HG03354 (cell line): ENCODE measurements at regions not wholly inside any gene's neighbourhood (a gene's known extent, or its start where the extent isn't known, plus 50 kb on each side); places are given as distances from the start of the nearest gene placed in this dataset.
"Not testable (repeated sequence)": the region's sequence is repeated elsewhere in the genome, so short reads cannot be mapped to it uniquely, and the experiment has no call there.

Experiments
- ATAC-seq: cut with Tn5 transposase; IDR thresholded peaks from one replicate; pipeline ENCODE4 v1.9.1; 2021; ENCODE audit warnings: mild to moderate bottlenecking; ENCODE audit not compliant: unreplicated experiment, poor library complexity, severe bottlenecking

GRCh38 chr7:131630427-131630826 is 74.0 kb upstream of the PODXL start:
- no peak for ATAC-seq

DNA sequence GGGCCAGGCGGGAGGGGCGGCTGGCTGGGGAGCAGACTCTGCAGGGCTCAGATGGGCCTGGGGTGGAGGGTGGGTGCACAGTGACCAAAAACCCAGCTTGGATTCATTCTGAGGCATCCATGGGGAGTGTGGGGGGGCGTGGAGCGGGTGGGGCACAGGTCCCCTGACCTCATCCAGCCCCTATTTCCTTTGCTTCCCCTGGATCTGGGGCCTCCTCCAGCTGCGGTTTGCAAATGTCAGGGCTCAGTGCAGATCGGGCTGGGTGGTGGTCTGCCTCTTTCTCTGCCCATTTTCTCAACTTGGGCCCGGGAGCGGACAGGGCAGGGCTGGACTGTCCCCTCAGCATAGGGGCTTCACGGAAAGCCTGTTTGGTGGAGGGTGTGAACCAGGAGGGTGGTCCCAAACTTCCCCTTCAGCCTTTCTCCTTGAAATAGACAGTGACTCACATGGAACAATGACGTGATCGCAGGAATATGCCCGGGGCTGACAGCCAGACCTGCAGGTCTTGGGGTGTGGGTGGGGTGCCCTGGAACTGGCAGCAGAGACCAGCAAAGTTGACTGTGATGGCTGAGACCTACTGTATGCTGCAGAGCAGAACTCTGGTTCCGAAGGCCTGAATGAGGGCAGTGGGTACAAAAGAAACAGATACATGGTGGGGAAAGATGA is 72.9 kb upstream of the PODXL start:
- no peak for ATAC-seq

DNA sequence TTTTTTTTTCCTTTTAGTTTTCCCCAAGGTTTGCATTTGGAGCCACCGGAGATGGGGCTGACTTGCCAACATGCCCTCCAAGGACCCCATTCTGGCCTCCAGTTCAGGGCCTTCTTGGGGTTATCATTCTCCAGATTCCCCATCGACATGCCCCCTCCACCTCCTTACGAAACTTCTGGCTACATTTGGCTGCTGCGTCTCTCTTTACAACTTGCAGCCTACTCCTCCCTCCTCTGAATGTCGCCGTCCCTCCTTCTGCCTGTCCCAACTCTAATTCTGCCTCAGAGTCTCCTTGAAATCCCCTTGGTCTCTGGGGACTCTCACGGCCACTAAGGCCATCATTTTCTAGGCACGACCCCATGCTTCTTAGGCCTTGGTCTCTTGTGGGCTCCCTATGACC is 72.2 kb upstream of the PODXL start:
- no peak for ATAC-seq

DNA sequence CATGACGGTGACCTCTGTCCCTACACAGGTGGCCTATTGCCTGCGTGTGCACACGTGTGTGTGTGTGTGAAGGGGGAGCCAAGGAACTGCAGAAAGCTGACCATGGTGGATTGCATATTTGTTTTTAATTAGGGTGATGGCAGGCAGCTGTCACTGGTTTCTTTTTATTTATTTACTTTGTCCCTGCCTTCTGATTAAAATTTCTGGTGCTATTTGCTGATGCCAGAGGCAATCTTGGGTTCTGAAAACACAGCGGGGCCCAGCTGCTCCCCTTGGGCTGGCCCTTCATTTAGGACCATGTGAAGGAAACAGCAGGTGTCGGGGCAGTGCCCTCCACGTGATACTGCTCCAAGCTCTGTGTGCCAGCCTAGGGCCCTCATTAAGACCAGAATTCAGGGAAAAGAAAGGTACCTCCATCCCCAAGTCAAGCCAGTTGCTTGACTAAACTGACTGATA is 71.3 kb upstream of the PODXL start:
- ATAC-seq, result no peak

DNA sequence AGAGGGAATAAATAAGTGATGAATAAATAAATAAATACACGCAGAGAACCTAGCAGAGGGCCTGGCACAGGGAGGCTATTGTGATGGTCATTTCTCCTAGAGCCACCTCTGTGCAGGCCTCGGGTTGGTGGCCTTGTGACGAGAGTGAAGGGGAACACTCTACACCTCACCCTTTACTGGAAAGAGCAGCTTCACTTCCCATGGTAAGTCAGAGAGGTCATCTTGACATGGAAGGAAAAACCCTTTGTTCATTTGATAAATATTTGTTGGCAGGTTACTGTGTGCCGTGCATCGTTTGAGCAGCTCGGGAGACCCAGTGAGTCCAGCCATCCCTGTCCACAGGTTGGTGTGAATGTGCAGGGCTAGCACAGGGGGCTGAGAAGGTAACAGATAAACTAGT is 70.2 kb upstream of the PODXL start:
- no peak for ATAC-seq

DNA sequence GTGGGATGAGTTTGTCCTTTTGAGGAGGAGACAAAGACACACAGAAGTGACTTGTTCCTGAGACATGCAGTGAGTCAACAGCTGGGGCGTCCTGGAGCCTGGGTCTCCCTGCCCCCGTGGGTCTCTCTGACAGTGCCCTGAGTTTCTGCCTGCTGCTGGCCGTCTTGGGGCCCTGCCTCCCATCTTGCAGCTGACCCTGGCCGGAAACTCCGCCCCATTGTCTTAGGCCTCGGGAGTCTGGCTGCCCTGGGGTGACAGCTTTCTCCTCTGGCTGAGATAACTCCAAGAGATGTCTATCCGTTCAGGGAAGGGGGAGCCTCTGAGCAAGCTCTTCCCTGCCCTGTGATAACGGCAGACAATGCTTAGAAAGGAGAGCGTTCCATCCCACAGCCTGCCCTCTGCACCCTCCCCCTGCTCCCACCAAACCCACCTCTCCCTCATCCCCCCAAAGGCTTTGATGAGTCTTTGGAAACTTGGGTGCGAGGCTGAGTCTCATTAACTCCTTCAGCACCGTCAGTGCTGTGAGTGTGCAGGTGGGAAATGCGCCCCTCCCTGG is 69.5 kb upstream of the PODXL start:
- ATAC-seq, result no peak

DNA sequence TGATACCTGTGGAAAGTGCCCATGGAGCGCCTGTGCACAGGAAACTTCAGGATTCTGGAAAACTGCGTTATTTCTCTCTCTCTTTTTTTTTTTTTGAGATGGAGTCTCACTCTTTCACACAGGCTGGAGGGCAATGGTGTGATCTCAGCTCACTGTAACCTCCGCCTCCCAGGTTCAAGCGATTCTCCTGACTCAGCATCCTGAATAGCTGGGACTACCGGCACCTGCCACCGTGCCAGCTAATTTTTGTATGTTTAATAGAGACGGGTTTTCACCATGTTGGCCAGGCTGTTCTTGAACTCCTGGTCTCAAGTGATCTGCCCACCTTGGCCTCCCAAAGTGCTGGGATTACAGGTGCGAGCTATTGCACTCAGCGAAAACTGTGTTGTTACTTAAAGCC is 68.9 kb upstream of the PODXL start:
- not testable (repeated sequence) for ATAC-seq

DNA sequence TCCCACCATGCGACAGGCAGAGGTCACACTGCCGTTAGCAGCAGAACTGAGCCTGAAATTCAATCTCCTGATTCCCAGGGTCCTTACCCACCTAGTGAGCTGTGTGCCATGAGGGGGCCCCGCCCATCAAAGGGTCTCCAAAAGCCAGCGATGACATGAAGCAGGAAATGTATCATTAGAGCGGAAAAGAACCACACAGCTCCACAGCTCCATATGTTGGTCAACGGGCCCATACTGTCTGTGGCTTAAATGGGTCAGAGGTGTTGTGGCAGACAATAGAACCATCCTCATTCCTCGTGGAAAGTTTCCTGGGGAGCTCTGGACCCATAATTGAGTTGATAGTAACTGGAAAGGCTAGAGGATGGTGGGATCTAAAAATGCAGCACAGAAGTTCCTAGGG is 68.1 kb upstream of the PODXL start:
- ATAC-seq, result no peak

DNA sequence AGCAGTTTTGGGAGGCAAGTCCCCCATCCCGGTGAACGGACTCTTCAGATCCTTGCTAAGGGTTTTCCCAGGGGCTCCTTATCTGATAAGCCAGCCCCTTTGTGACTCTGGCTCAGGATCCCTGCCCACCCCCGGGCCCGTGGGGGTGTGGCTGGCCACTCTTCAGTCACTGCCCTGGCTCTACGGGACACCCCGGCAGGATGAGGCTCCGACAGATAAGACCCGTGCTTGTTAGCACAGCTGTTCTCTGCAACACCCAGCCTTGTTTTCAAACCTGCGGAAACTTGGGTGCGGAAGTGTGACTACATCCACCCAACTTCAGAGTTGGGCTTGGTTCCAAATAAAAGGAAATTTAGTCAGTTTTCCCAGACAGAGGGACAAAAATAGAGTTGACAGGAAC is 66.7 kb upstream of the PODXL start:
- no peak for ATAC-seq

GRCh38 chr7:131621652-131622051 is 65.2 kb upstream of the PODXL start:
- no peak for ATAC-seq

GRCh38 chr7:131620673-131621609 is 64.5 kb upstream of the PODXL start:
- no peak for ATAC-seq

DNA sequence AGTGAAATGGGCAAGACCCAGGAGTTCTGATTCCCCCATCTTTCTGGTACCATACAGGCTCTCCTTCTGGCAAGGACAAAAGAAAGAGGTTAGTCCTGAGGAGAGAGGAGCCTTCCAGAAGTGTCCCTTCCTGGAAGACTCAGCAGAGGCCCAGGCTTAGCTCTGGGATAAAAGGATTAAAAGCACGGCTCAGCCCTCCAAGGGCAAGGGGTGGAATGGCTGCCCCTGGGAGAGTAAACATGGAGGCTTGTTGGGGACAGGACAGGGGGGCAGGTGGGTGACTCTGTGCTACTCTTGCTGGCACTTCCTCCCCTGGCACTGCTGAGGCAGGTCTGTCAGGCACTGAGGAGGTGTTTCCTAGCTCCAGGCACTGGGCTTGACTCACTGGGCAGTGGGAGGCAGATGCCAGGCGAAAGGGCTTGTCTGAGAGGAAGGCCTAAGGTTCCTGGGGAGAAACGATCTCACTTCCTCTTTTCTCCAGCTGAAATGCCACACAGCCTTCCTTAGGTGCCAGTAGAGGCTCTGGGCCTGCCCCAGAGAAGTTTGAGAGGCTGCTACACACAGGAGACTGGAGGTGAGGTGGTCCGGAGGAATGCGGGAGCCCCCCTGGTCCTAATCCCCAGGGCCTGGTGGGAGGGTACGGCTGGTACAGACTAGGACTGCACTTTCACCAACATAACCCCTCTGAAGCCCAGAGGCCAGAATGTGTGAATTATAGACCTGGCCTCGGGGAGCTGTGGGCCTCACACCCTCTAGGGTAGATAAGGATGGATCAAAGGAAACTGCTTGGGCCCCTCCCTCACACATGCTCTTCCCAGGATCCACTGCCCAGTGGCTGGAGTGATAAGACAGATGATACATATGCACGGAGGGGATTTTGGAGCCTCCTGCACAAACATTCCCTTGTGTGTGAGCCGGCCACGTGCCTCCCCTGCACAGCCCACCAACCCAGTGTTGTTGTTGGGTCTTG is 63.2 kb upstream of the PODXL start:
- ATAC-seq, result no peak

GRCh38 chr7:131618391-131618790 is 62.0 kb upstream of the PODXL start:
- ATAC-seq, result no peak

- ATAC-seq, result no peak
These were observed 60.2 kb upstream of the PODXL start for GRCh38 chr7:131616487-131617200.

DNA sequence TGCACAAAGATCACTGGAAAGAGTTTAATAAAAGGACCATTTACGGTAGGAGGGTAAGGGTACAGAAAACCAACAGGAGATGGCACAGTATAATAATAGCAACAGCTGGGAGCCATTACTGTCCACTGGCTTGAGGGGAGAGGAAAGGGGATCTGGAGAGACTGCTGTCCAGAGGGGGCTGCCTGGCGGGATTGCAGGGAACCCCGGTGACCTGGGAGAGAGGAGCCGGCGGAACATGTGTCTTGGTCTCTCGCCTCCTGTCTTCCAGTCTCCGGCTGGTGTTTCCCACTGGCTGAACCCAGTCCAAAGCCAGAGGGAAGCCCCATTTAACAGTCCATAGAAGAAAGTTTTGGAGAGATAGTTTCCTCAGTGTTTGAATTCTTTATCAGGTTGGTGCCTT is 57.5 kb upstream of the PODXL start:
- ATAC-seq, result no peak

- ATAC-seq, result no peak
These were observed 53.6 kb upstream of the PODXL start for GRCh38 chr7:131610007-131610406.

DNA sequence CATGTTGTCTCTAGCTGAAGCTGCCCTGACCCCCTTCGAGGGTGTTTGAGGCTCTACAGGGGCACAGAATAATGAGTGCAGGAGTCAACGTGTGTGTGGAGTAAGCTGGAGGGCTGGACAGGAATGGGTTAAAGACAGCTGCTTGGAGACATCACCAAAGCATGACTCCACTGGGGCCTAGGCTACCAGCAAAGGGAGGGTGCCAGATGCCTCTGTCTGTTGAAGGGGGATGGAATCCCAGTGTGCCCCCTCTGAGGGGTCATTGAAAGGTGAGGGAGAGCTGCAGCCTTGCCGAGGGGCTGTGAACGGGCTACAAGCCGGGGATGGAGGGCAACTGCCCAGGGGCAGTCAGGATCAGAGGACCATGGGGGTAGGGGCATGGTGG is 51.7 kb upstream of the PODXL start:
- ATAC-seq, result no peak

- no peak for ATAC-seq
These were observed 51.1 kb upstream of the PODXL start for GRCh38 chr7:131607291-131608115.
